Endodermal cell (in vitro differentiated cells): ENCODE measurements at regions not wholly inside any gene's neighbourhood (a gene's known extent, or its start where the extent isn't known, plus 50 kb on each side); places are given as distances from the start of the nearest gene placed in this dataset.
"Not testable (repeated sequence)": the region's sequence is repeated elsewhere in the genome, so short reads cannot be mapped to it uniquely, and the experiment has no call there.

Experiments
- DNase-seq: peaks from one replicate; pipeline ENCODE4 v3.0.0-alpha.2; 2017
- H3K27ac ChIP-seq: 2 replicates; pipeline ENCODE4 v1.5.1; 2013; ENCODE audit warnings: mild to moderate bottlenecking, low read depth, low read length, moderate library complexity
- H3K27me3 ChIP-seq: 2 replicates; pipeline ENCODE4 v1.6.1; 2013; ENCODE audit warnings: mild to moderate bottlenecking, low read length, moderate library complexity; ENCODE audit not compliant: insufficient read depth, control insufficient read depth, poor library complexity, severe bottlenecking
- H3K36me3 ChIP-seq: 2 replicates; pipeline ENCODE4 v1.7.0; 2013; ENCODE audit warnings: mild to moderate bottlenecking, low read length, moderate library complexity; ENCODE audit not compliant: control insufficient read depth, insufficient read depth
- H3K4me1 ChIP-seq: one replicate; pipeline ENCODE4 v1.7.0; 2013; ENCODE audit warnings: low read length; ENCODE audit not compliant: control insufficient read depth, insufficient read depth
- H3K4me3 ChIP-seq: 2 replicates; pipeline ENCODE4 v1.5.1; 2013; ENCODE audit warnings: mild to moderate bottlenecking, low read length, moderate library complexity
- H3K9ac ChIP-seq: 2 replicates; pipeline ENCODE4 v1.6.1; 2013; ENCODE audit warnings: mild to moderate bottlenecking, low read length, moderate library complexity; ENCODE audit not compliant: poor library complexity, severe bottlenecking; ENCODE audit errors: extremely low read depth
- H3K9me3 ChIP-seq: 2 replicates; pipeline ENCODE4 v1.6.1; 2013; ENCODE audit warnings: mild to moderate bottlenecking, low read length, moderate library complexity; ENCODE audit not compliant: control insufficient read depth
- H3K27ac Mint-ChIP-seq: 2 replicates; pipeline ENCODE4 v1.8.0; 2020; ENCODE audit warnings: mixed read lengths
- H3K27me3 Mint-ChIP-seq: 2 replicates; pipeline ENCODE4 v1.8.0; 2021; ENCODE audit warnings: mild to moderate bottlenecking, mixed read lengths; ENCODE audit not compliant: insufficient read depth
- H3K36me3 Mint-ChIP-seq: 2 replicates; pipeline ENCODE4 v1.8.0; 2020; ENCODE audit warnings: low read depth, mixed read lengths
- H3K4me1 Mint-ChIP-seq: 2 replicates; pipeline ENCODE4 v1.8.0; 2020; ENCODE audit warnings: mixed read lengths
- H3K4me3 Mint-ChIP-seq: 2 replicates; pipeline ENCODE4 v1.8.0; 2020; ENCODE audit warnings: mild to moderate bottlenecking, moderate library complexity, mixed read lengths
- H3K9me3 Mint-ChIP-seq: 2 replicates; pipeline ENCODE4 v1.8.0; 2020; ENCODE audit warnings: mild to moderate bottlenecking, mixed read lengths
- WGBS, 2 experiments: methylation state at CpG; one replicate each; pipeline versions ENCODE4 v1.1.5 to v1.1.7; 2013; ENCODE audit warnings: missing lambda C conversion rate in 2 of 2, mixed read lengths in 1 of 2; ENCODE audit not compliant: insufficient coverage in 1 of 2, insufficient read length in 1 of 2; 5-methylcytosine and 5-hydroxymethylcytosine counted together
- TF ChIP-seq, protein P1 (sequence below): fragments of 200-600 bp; sonication (generic); conservative IDR thresholded peaks from 2 replicates; pipeline ENCODE4 v1.5.0; 2021; ENCODE audit warnings: antibody characterized with exemption, mild to moderate bottlenecking

DNA sequence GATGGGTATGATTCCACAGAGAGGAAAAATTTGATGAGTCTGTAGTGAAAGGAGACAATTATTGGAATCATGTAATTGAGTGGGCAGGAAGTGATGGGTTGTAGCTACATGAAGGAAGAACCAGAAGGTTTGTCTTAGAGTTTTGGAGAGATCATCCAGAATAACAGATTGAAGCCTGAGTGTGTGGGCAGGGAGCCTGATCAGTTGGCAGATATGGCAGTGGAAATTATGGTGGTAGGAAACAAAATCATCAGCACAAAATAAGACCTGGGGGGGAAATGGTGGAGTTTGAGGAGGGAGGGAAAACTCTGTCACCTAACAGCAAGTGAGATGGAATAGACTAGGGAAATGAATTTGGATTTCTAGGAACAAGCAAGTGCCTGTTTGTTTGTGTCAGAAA lies 606.6 kb upstream of the MAP3K7 start:
- Histone ChIP-seq H3K27me3 (no peaks in the 10 kb centered on the region), H3K36me3 (no peaks in the 10 kb centered on the region), H3K9ac (no peak overlapping the region), H3K9me3 (no peaks in the 10 kb centered on the region), H3K4me1 (no peaks in the 10 kb centered on the region), H3K4me3 (no peak overlapping the region), H3K27ac (no peak overlapping the region)
- Mint-ChIP-seq H3K9me3 (peaks cover 3% of the 10 kb centered on the region), H3K4me1 (peaks cover 5% of the 10 kb centered on the region), H3K27ac (no peak overlapping the region), H3K27me3 (peaks cover 1% of the 10 kb centered on the region), H3K4me3 (no peak overlapping the region), H3K36me3 (no peaks in the 10 kb centered on the region)
- no peak for DNase-seq
- TF ChIP-seq, protein P1, sequence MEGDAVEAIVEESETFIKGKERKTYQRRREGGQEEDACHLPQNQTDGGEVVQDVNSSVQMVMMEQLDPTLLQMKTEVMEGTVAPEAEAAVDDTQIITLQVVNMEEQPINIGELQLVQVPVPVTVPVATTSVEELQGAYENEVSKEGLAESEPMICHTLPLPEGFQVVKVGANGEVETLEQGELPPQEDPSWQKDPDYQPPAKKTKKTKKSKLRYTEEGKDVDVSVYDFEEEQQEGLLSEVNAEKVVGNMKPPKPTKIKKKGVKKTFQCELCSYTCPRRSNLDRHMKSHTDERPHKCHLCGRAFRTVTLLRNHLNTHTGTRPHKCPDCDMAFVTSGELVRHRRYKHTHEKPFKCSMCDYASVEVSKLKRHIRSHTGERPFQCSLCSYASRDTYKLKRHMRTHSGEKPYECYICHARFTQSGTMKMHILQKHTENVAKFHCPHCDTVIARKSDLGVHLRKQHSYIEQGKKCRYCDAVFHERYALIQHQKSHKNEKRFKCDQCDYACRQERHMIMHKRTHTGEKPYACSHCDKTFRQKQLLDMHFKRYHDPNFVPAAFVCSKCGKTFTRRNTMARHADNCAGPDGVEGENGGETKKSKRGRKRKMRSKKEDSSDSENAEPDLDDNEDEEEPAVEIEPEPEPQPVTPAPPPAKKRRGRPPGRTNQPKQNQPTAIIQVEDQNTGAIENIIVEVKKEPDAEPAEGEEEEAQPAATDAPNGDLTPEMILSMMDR = no peak

DNA sequence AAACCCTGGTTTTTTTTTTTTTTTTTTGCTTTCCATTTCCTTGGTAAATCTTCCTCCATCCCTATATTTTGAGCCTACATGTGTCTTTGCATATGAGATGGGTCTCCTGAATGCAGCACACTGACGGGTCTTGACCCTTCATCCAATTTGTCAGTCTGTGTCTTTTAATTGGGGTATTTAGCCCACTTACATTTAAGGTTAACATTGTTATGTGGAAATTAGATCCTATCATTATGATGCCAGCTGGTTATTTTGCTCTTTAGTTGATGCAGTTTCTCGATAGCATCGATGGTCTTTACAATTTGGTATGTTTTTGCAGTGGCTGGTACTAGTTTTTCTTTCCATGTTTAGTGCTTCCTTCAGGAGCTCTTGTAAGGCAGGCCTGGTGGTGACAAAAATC lies 603.2 kb upstream of the MAP3K7 start:
- not testable (repeated sequence) for H3K9ac ChIP-seq, H3K9me3 ChIP-seq, H3K27ac Mint-ChIP-seq, H3K36me3 Mint-ChIP-seq, H3K27ac ChIP-seq, H3K27me3 Mint-ChIP-seq, H3K4me3 Mint-ChIP-seq, DNase-seq, H3K4me1 ChIP-seq, H3K9me3 Mint-ChIP-seq, H3K4me1 Mint-ChIP-seq, H3K4me3 ChIP-seq, H3K27me3 ChIP-seq, H3K36me3 ChIP-seq
- WGBS, 2 experiments = 89 to 93% methylated on average over 2 to 3 of the region's 3 CpGs

DNA sequence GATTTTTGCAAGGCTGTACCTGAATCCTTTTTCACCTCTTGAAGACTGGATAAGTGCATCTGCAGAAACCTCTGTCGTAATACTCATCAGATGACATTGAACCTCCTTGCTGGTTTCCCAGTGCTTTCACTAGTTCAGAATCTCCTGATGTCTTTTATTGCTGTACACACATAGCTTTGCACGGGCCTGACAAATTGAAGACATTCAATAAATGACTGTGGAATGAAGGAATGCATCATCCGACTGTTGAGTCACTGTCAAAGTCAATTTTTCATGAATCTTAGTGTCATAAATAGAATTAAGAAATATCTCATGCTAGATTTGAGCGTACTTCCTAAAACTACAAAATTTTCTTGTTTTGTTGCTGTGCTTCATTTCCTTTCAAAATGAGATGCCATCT lies 598.2 kb upstream of the MAP3K7 start:
- TF ChIP-seq, protein P1 = no peak
- Mint-ChIP-seq H3K4me3 (no peak overlapping the region), H3K36me3 (peaks cover 2% of the 10 kb centered on the region), H3K27me3 (peaks cover 1% of the 10 kb centered on the region), H3K27ac (no peak overlapping the region), H3K9me3 (peaks cover 7% of the 10 kb centered on the region), H3K4me1 (no peaks in the 10 kb centered on the region)
- whole genome bisulfite sequencing, 2 experiments = 91 to 100% methylated on average over 2 to 4 of the region's 4 CpGs
- Histone ChIP-seq H3K27me3 (no peaks in the 10 kb centered on the region), H3K4me1 (no peaks in the 10 kb centered on the region), H3K9me3 (no peaks in the 10 kb centered on the region), H3K4me3 (no peak overlapping the region), H3K9ac (no peak overlapping the region), H3K36me3 (no peaks in the 10 kb centered on the region), H3K27ac (no peak overlapping the region)
- DNase-seq = no peak

DNA sequence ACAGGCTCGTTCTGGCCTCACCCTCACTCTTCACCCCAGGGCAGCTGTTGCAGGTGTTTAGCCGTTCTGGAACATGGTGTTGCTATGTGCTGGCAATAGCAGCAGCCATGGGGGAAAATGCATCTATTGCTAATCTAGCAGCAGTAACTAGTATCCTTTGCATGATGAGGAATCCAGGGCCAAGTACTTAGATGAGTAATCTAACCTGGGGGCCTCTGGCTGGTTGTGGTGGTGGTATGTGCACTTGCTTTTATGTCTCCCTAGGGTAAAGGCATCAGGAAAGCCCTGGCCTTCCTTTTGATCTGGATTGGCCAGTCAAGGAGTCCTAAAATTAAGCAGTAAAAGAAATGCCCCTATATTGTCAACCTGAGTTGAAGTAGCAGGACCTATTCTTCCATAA lies 594.5 kb upstream of the MAP3K7 start:
- no peaks in the 10 kb centered on the region for H3K9me3 Mint-ChIP-seq
- H3K9me3 ChIP-seq = no peaks in the 10 kb centered on the region
- H3K4me3 ChIP-seq = no peak overlapping the region
- H3K27ac Mint-ChIP-seq = no peak overlapping the region
- peaks cover 4% of the 10 kb centered on the region for H3K4me1 Mint-ChIP-seq
- no peak overlapping the region for H3K4me3 Mint-ChIP-seq
- 94% methylated on average over 2 of the region's 2 CpGs; no CpG with 5 or more reads in 1 of the 2 experiments for WGBS, 2 experiments
- no peaks in the 10 kb centered on the region for H3K27me3 ChIP-seq
- no peak overlapping the region for H3K9ac ChIP-seq
- H3K36me3 ChIP-seq = no peaks in the 10 kb centered on the region
- H3K36me3 Mint-ChIP-seq = no peaks in the 10 kb centered on the region
- peaks cover 4% of the 10 kb centered on the region for H3K4me1 ChIP-seq
- TF ChIP-seq, protein P1 = no peak
- DNase-seq = no peak
- no peak overlapping the region for H3K27ac ChIP-seq
- H3K27me3 Mint-ChIP-seq = peaks cover 1% of the 10 kb centered on the region
